Mesenchymal stem cell (in vitro differentiated cells and primary cell): ENCODE measurements at regions not wholly inside any gene's neighbourhood (a gene's known extent, or its start where the extent isn't known, plus 50 kb on each side); places are given as distances from the start of the nearest gene placed in this dataset.

Experiments used
- DNase-seq: peaks from one replicate; pipeline ENCODE4 v3.0.0-alpha.2; 2013
- H2AFZ ChIP-seq: one replicate; pipeline ENCODE4 v1.6.1; 2013; ENCODE audit warnings: low read depth, mild to moderate bottlenecking, control low read depth, inconsistent platforms, low read length, moderate library complexity
- H2AK5ac ChIP-seq: 2 replicates; pipeline ENCODE4 v1.6.1; 2013; ENCODE audit warnings: low read length, moderate library complexity, mild to moderate bottlenecking, inconsistent platforms; ENCODE audit not compliant: severe bottlenecking
- H2BK120ac ChIP-seq: one replicate; pipeline ENCODE4 v1.6.1; 2013; ENCODE audit warnings: low read depth, mild to moderate bottlenecking, inconsistent platforms, low read length, moderate library complexity
- H2BK12ac ChIP-seq, 2 experiments: one replicate each; pipeline ENCODE4 v1.6.1; 2013; ENCODE audit warnings: inconsistent platforms in 2 of 2, low read length in 2 of 2, mild to moderate bottlenecking in 2 of 2, moderate library complexity in 2 of 2, control low read depth in 1 of 2
- H2BK15ac ChIP-seq: one replicate; pipeline ENCODE4 v1.6.1; 2013; ENCODE audit warnings: mild to moderate bottlenecking, low read depth, inconsistent platforms; ENCODE audit not compliant: poor library complexity, severe bottlenecking
- H2BK5ac ChIP-seq: 2 replicates; pipeline ENCODE4 v1.6.1; 2013; ENCODE audit warnings: low read depth, mild to moderate bottlenecking, low read length, control low read depth, inconsistent platforms; ENCODE audit not compliant: poor library complexity, severe bottlenecking
- H3K14ac ChIP-seq, 2 experiments: one replicate each; pipeline ENCODE4 v1.6.1; 2013; ENCODE audit warnings: inconsistent platforms in 2 of 2, low read length in 2 of 2, control low read depth in 1 of 2, mild to moderate bottlenecking in 1 of 2, moderate library complexity in 1 of 2
- H3K18ac ChIP-seq, 2 experiments: one replicate each; pipeline ENCODE4 v1.6.1; 2013; ENCODE audit warnings: inconsistent platforms in 2 of 2, low read length in 2 of 2, control low read depth in 1 of 2, low read depth in 1 of 2, mild to moderate bottlenecking in 1 of 2
- H3K23ac ChIP-seq, 2 experiments: one replicate each; pipeline ENCODE4 v1.6.1; 2013; ENCODE audit warnings: inconsistent platforms in 2 of 2, low read length in 2 of 2, mild to moderate bottlenecking in 2 of 2, moderate library complexity in 2 of 2, control low read depth in 1 of 2
- H3K27ac ChIP-seq: 2 replicates; pipeline ENCODE4 v1.5.1; 2013; ENCODE audit warnings: mild to moderate bottlenecking, moderate library complexity, low read length, control low read depth, inconsistent platforms; ENCODE audit not compliant: poor library complexity, severe bottlenecking
- H3K27me3 ChIP-seq, 2 experiments: 2 replicates each; pipeline versions ENCODE4 v1.6.1 to v1.7.0; 2013; ENCODE audit warnings: low read length in 2 of 2, mild to moderate bottlenecking in 2 of 2, moderate library complexity in 2 of 2, control low read depth in 1 of 2, inconsistent platforms in 1 of 2; ENCODE audit not compliant: control insufficient read depth in 1 of 2, insufficient read depth in 1 of 2
- H3K36me3 ChIP-seq, 2 experiments: 2 replicates each; pipeline versions ENCODE4 v1.6.1 to v1.7.0; 2013; ENCODE audit warnings: low read length in 2 of 2, control low read depth in 1 of 2, inconsistent platforms in 1 of 2, low read depth in 1 of 2, mild to moderate bottlenecking in 1 of 2; ENCODE audit not compliant: insufficient read depth in 2 of 2, control insufficient read depth in 1 of 2
- H3K4ac ChIP-seq, 2 experiments: one replicate each; pipeline ENCODE4 v1.6.1; 2013; ENCODE audit warnings: inconsistent platforms in 2 of 2, low read length in 2 of 2, mild to moderate bottlenecking in 2 of 2, moderate library complexity in 2 of 2, control low read depth in 1 of 2, low read depth in 1 of 2
- H3K4me1 ChIP-seq: 2 replicates; pipeline ENCODE4 v1.6.1; 2013; ENCODE audit warnings: low read depth, low read length, control low read depth; ENCODE audit not compliant: control insufficient read depth, insufficient read depth
- H3K4me2 ChIP-seq: 2 replicates; pipeline ENCODE4 v1.6.1; 2013; ENCODE audit warnings: low read length, mild to moderate bottlenecking, inconsistent platforms; ENCODE audit not compliant: poor library complexity, severe bottlenecking
- H3K4me3 ChIP-seq, 2 experiments: 2 replicates each; pipeline versions ENCODE4 v1.5.1 to v1.7.0; 2013; ENCODE audit warnings: low read length in 2 of 2, mild to moderate bottlenecking in 2 of 2, control low read depth in 1 of 2, low read depth in 1 of 2; ENCODE audit not compliant: insufficient read depth in 1 of 2
- H3K79me1 ChIP-seq: replicated peaks from 2 replicates; pipeline ENCODE4 v1.6.1; 2013; ENCODE audit warnings: mild to moderate bottlenecking, control low read depth, low read length, inconsistent platforms; ENCODE audit not compliant: poor library complexity, severe bottlenecking
- H3K9ac ChIP-seq: 2 replicates; pipeline ENCODE4 v1.7.0; 2013; ENCODE audit warnings: mild to moderate bottlenecking, low read length, moderate library complexity
- H3K9me3 ChIP-seq: 2 replicates; pipeline ENCODE4 v1.7.0; 2013; ENCODE audit warnings: mild to moderate bottlenecking, low read length; ENCODE audit not compliant: control insufficient read depth
- H4K8ac ChIP-seq: one replicate; pipeline ENCODE4 v1.6.1; 2013; ENCODE audit warnings: inconsistent platforms, mild to moderate bottlenecking, low read length, moderate library complexity
- H4K91ac ChIP-seq: one replicate; pipeline ENCODE4 v1.6.1; 2013; ENCODE audit warnings: mild to moderate bottlenecking, low read length, inconsistent platforms
- WGBS: methylation state at CpG from one replicate; pipeline ENCODE4 v1.1.7; 2013; ENCODE audit warnings: mixed read lengths; 5-methylcytosine and 5-hydroxymethylcytosine counted together

GRCh38 chr15:94834494-94834893 lies 603.1 kb downstream of the MCTP2 start:
- Histone ChIP-seq H3K79me1 (no peaks in the 10 kb centered on the region), H3K4me1 (no peaks in the 10 kb centered on the region), H3K23ac (no peak overlapping the region), H2BK15ac (no peak overlapping the region), H3K36me3 (no peaks in the 10 kb centered on the region), H3K9ac (no peak overlapping the region), H2BK120ac (no peak overlapping the region), H3K18ac (no peak overlapping the region), H3K27ac (no peak overlapping the region), H4K91ac (no peak overlapping the region), H3K14ac (no peak overlapping the region), H3K4ac (no peak overlapping the region), H4K8ac (no peak overlapping the region), H2AFZ (no peak overlapping the region), H2AK5ac (no peak overlapping the region), H3K4me2 (no peak overlapping the region), H3K4me3 (no peak overlapping the region), H2BK5ac (no peak overlapping the region), H3K27me3 (no peaks in the 10 kb centered on the region), H2BK12ac (no peak overlapping the region), H3K9me3 (peaks cover 19% of the 10 kb centered on the region)
- WGBS = 74% methylated on average over 1 of the region's 1 CpG
- no peak for DNase-seq

- no peak overlapping the region for H2BK5ac ChIP-seq
- H3K4me3 ChIP-seq = no peak overlapping the region
- H3K23ac ChIP-seq = no peak overlapping the region
- DNase-seq = no peak
- no peak overlapping the region for H3K9ac ChIP-seq
- H2BK120ac ChIP-seq = no peak overlapping the region
- H3K4ac ChIP-seq = no peak overlapping the region
- WGBS = no CpG with 5 or more reads among the region's 1 CpG
- H3K36me3 ChIP-seq = no peaks in the 10 kb centered on the region
- H2BK12ac ChIP-seq = no peak overlapping the region
- H3K18ac ChIP-seq = no peak overlapping the region
- H3K27me3 ChIP-seq = no peaks in the 10 kb centered on the region
- H2BK15ac ChIP-seq = no peak overlapping the region
- H2AK5ac ChIP-seq = no peak overlapping the region
- H3K14ac ChIP-seq = no peak overlapping the region
- H4K8ac ChIP-seq = no peak overlapping the region
- no peak overlapping the region for H2AFZ ChIP-seq
- no peak overlapping the region for H3K27ac ChIP-seq
- H3K9me3 ChIP-seq = peaks cover 15% of the 10 kb centered on the region
- H4K91ac ChIP-seq = no peak overlapping the region
- H3K79me1 ChIP-seq = no peaks in the 10 kb centered on the region
- H3K4me2 ChIP-seq = no peak overlapping the region
- no peaks in the 10 kb centered on the region for H3K4me1 ChIP-seq
These were observed 606.9 kb downstream of the MCTP2 start for GRCh38 chr15:94838281-94838680.

DNA sequence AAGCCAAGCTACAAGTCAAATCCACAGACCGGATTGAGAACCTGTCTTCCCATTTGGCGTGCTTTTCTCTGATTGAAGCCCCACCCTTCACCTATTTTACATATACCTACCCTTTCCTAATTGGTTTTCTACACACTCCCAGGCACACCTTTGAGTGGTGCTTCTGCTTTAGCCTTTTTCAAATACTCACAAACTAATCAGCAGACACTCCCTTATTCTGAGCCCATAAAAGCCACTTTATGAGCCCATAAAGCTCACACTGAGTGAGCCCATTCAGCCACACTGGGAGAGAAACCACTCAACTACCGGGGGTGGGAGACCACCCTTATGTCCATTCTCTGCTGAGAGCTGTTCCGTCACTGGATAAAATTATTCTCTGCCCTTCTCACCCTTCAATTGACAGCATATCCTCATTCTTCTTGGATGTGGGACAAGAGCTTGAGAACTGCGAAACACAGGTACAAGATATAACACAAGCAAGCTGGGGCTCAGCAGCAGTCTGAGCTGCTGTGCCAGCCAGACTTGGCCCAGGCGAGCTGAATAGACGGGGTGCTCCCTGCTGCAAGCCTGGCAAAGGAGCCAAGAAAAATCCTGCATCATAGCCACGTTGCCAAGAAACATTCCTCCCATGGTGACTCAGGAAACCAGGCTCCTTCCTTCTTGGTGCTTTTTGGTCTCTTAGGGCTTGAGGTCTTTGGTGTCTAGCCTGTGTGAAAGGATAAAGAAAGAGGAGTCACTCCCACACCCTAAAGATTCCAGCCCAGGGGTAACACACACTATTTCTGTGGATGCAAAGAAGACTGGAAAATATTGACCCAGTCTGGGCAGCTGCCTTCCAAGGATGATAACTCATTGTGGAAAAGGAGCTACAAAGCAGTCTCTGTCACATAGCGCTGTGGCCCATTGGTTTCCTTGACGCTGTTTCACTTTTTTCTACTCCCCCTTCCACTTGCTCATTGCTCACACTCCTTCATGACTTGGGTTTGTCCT lies 609.7 kb downstream of the MCTP2 start:
- 84% methylated on average over 9 of the region's 10 CpGs for WGBS
- H3K27ac ChIP-seq = no peak overlapping the region
- no peak overlapping the region for H3K4ac ChIP-seq
- H2BK15ac ChIP-seq = no peak overlapping the region
- no peak overlapping the region for H3K9ac ChIP-seq
- no peak overlapping the region for H2BK12ac ChIP-seq
- H2BK120ac ChIP-seq = no peak overlapping the region
- H3K4me3 ChIP-seq = no peak overlapping the region
- no peak overlapping the region for H2AFZ ChIP-seq
- H4K91ac ChIP-seq = no peak overlapping the region
- no peak overlapping the region for H3K4me2 ChIP-seq
- no peaks in the 10 kb centered on the region for H3K36me3 ChIP-seq
- no peak overlapping the region for H2AK5ac ChIP-seq
- no peak overlapping the region for H3K23ac ChIP-seq
- peaks cover 0 to 4% of the 10 kb centered on the region in 2 experiments for H3K27me3 ChIP-seq
- no peak overlapping the region for H3K14ac ChIP-seq
- H3K18ac ChIP-seq = no peak overlapping the region
- H3K4me1 ChIP-seq = peaks cover 3% of the 10 kb centered on the region
- H3K79me1 ChIP-seq = no peaks in the 10 kb centered on the region
- peak; percentile 26 for DNase-seq
- H3K9me3 ChIP-seq = peaks cover 6% of the 10 kb centered on the region
- no peak overlapping the region for H4K8ac ChIP-seq
- no peak overlapping the region for H2BK5ac ChIP-seq

DNA sequence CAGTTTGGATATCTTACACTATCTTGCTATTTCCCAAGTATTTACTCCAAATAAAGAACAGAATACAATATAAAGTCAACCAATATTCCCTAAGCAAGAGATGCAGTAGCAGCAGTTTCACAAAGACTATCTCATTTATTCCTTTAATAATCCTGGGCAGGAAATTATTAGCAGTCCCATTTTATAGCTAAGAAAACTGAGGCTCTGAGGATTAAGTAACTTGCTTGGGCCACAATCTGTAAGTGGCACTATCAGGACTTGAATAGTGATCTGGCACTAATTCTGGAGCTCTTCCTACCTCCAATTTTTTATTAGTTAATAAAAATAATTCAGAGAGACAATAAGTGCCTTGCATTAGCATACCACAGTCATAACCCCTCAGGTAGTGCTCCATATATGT lies 611.7 kb downstream of the MCTP2 start:
- Histone ChIP-seq H3K27me3 (peaks cover 0 to 4% of the 10 kb centered on the region in 2 experiments), H3K14ac (no peak overlapping the region), H3K23ac (no peak overlapping the region), H3K79me1 (no peaks in the 10 kb centered on the region), H2BK5ac (no peak overlapping the region), H3K27ac (no peak overlapping the region), H3K36me3 (no peaks in the 10 kb centered on the region), H3K9ac (no peak overlapping the region), H4K91ac (no peak overlapping the region), H3K4me1 (peaks cover 3% of the 10 kb centered on the region), H4K8ac (no peak overlapping the region), H2BK15ac (no peak overlapping the region), H2BK12ac (no peak overlapping the region), H2BK120ac (no peak overlapping the region), H3K4me3 (no peak overlapping the region), H2AFZ (no peak overlapping the region), H3K18ac (no peak overlapping the region), H2AK5ac (no peak overlapping the region), H3K4me2 (no peak overlapping the region), H3K4ac (no peak overlapping the region), H3K9me3 (peaks cover 9% of the 10 kb centered on the region)
- DNase-seq = no peak
